ENCODE measurements at regions not wholly inside any gene's neighbourhood (a gene's known extent, or its start where the extent isn't known, plus 50 kb on each side); places are given as distances from the start of the nearest gene placed in this dataset.

DNA sequence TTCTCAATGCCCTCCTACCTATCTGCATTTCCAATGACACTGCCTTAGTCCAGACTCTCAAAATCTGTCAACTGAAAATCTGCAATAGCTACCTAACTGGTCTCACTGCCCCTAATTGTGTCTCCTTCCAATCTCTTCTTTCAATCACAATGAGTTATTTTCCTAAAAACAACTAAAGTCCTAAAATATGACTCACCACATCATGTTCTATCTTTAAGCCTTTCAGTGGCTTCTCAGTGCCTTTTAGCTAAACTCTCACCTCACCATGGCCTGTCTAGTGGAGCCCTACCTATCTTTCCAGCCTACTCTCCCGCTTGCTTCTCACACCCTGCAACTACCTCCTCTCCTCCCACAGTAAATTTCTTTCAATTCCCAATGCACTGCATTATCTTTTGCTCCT, 220.9 kb upstream of the PKDCC start:
- TF ChIP-seq, protein P1, sequence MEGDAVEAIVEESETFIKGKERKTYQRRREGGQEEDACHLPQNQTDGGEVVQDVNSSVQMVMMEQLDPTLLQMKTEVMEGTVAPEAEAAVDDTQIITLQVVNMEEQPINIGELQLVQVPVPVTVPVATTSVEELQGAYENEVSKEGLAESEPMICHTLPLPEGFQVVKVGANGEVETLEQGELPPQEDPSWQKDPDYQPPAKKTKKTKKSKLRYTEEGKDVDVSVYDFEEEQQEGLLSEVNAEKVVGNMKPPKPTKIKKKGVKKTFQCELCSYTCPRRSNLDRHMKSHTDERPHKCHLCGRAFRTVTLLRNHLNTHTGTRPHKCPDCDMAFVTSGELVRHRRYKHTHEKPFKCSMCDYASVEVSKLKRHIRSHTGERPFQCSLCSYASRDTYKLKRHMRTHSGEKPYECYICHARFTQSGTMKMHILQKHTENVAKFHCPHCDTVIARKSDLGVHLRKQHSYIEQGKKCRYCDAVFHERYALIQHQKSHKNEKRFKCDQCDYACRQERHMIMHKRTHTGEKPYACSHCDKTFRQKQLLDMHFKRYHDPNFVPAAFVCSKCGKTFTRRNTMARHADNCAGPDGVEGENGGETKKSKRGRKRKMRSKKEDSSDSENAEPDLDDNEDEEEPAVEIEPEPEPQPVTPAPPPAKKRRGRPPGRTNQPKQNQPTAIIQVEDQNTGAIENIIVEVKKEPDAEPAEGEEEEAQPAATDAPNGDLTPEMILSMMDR (IDR thresholded peaks at IDR 0.05; ENCODE audit: insufficient read depth, missing control alignments), result no peak
- no peak for FAIRE-seq
- DNase-seq (ENCODE audit: insufficient read length, low spot score), result no peak

DNA sequence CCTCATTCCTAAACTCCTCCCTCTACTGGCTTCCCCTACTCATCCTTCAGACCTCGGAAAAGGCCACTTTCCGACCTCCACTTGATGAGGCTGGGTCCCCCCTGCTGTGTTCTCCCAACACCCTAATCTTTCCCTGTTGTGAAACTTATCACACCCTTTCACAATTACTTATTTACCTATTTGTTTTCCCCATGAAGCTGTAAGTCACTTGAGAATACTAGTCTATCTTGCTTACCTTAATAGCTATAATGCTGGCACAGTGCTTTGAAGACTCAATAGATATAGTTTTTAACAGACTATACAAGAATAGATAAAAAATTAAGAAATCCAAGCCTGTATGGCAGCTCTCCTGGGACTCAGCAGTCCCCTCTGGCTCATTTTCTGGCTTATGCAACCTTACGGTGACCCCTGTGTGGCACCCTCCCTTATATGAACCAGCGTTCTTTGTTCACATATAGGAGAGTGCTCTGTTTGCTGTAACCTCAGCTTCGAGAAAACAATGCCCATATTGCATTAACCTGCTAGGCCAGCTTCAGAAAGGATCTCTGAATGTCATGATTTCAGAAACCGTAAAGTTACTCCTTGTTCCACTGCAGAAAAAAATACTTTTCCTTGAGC, 220.4 kb upstream of the PKDCC start:
- TF ChIP-seq, protein P1 (IDR thresholded peaks at IDR 0.05; ENCODE audit: insufficient read depth, missing control alignments), result no peak
- FAIRE-seq, result no peak
- DNase-seq (ENCODE audit: insufficient read length, low spot score), result no peak

DNA sequence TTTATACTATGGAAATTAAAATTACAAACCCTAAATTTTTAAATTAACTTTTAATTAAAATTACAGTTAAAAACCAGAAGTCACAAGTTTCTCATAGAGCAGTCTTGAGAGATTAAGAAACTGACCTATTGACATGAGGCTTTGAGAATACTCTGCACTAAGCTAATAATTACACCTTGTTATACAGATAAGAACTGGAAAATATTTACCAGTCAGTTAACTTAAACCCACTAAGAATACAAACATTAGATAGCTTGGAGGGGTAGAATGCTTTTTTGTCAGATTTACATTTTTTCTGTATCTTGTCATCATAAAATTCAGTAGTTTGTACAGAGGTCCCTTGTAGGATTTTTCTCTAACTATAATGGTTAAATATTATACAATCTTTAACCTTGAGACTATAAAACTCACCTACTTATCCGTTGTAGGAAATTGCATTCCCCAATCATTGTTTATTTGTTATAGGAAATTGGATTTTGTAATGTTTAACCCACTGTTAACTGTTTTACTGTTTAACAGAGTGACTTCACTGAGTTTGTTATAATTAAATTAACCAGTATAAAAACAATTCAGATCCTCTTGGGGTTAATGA, 219.7 kb upstream of the PKDCC start:
- FAIRE-seq, result no peak
- DNase-seq (ENCODE audit: insufficient read length, low spot score), result no peak
- TF ChIP-seq, protein P1 (IDR thresholded peaks at IDR 0.05; ENCODE audit: insufficient read depth, missing control alignments), result no peak

DNA sequence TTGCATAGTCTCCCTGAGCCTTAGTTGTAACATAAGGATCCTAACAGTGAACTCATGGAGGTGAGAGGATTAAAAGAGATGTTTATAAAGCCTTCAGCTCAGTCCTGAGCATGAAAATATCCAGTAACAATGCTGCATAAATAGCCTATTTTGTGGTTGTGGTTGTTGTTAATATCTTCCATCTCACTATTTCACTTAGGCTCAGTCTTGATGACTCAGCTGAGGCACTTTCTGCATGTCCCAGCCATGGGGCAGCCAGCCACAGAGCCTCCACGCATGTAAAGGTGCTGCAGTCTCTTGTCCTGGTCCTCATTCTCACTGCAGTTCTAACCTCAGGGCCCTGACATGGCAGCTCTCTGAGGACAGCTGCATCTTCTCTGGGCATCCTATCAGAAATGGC, 218.8 kb upstream of the PKDCC start:
- FAIRE-seq (no peak), DNase-seq (ENCODE audit: insufficient read length, low spot score) (no peak)
- TF ChIP-seq, protein P1 (IDR thresholded peaks at IDR 0.05; ENCODE audit: insufficient read depth, missing control alignments), result no peak

DNA sequence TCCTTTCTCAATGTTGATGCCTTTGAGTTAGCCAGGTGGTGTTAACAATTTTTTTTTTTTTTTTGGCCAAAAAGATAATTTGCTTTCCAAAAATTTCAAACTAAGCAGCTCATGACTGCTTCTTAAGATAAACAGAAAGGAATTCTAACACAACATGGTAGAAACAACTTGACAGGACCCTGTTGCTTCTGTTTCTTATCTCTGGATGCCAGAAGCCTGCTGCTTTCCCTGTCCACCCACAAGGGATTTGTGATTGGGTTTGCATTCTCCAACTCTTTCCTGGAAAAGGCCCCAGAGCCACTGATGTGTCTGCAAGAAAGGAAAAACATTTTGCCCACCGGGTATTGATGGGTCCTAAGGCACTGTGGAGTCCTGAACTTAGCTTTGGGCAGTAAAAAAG, 217.2 kb upstream of the PKDCC start:
- FAIRE-seq, result no peak
- TF ChIP-seq, protein P1 (IDR thresholded peaks at IDR 0.05; ENCODE audit: insufficient read depth, missing control alignments), result no peak
- no peak for DNase-seq (ENCODE audit: insufficient read length, low spot score)

DNA sequence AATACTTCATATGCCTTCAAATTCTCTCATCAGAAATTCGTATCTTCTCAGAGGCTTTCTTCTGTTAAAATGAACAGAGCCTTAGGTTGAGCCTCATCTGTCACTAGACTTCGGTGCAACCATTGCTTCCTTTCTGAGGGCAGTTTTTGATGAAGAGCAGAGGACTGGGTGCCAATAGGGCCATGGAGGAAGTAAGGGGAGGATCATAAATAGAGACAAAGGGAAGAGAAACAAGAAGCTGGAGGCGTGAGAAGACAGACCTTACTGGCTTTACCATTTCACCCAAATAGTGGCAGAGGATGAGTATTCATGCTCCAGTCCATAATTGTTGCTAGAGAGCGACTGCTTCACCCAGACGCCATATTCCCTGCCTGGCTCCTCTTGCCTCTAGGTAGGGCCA, 215.6 kb upstream of the PKDCC start:
- TF ChIP-seq, protein P1 (IDR thresholded peaks at IDR 0.05; ENCODE audit: insufficient read depth, missing control alignments), result no peak
- DNase-seq (ENCODE audit: insufficient read length, low spot score) (no peak), FAIRE-seq (no peak)

DNA sequence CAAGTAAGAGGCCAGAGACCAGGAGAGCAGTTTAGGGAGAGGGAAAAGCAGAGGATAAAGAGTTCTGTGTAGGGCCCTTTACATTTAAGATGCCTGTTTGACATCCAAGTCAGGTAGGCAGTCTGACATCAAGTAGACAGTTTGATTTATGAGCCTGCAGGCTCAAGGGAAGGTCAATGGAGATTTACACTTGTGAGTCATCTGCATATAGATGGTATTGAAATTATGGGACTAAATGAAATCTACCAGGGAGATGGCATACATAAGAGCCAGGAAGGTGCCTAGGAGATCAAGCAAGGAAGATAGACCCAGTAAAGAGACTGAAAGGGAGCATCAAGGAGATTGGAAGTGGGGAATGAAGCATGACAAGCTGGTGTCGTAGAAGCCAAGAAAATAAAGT, 212.4 kb upstream of the PKDCC start:
- DNase-seq (ENCODE audit: insufficient read length, low spot score), result no peak
- FAIRE-seq, result no peak
- TF ChIP-seq, protein P1 (IDR thresholded peaks at IDR 0.05; ENCODE audit: insufficient read depth, missing control alignments), result no peak

Data from D721Med (cell line).